RKO (cell line): ENCODE measurements at regions not wholly inside any gene's neighbourhood (a gene's known extent, or its start where the extent isn't known, plus 50 kb on each side); places are given as distances from the start of the nearest gene placed in this dataset.
"Not testable (repeated sequence)": the region's sequence is repeated elsewhere in the genome, so short reads cannot be mapped to it uniquely, and the experiment has no call there.

ENCODE experiments used
- DNase-seq: peaks from one replicate; pipeline ENCODE4 v3.0.0-alpha.2; 2016; ENCODE audit warnings: low spot score

DNA sequence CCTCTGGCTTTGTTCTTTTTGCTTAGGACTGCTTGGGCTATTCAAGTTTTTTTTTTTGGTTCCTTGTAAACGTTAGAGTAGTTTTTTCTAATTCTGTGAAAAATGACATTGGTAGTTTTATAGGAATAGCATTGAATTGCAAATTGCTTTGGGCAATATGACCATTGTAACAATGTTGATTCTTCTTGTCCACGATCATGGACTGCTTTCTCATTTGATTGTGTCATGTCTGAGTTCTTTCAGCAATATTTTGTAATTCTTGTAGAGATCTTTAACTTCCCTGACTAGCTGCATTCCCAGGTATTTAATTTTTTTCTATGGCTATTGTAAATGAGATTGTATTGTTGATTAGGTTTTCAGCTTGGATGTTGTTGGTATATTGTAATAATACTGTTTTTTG, 286.2 kb upstream of the C1QTNF3 start:
- DNase-seq, result not testable (repeated sequence)

GRCh38 chr5:34329611-34330108, 286.6 kb upstream of the C1QTNF3 start:
- not testable (repeated sequence) for DNase-seq

- DNase-seq, result not testable (repeated sequence)
Measured at GRCh38 chr5:34331928-34332454, 289.0 kb upstream of the C1QTNF3 start.

DNA sequence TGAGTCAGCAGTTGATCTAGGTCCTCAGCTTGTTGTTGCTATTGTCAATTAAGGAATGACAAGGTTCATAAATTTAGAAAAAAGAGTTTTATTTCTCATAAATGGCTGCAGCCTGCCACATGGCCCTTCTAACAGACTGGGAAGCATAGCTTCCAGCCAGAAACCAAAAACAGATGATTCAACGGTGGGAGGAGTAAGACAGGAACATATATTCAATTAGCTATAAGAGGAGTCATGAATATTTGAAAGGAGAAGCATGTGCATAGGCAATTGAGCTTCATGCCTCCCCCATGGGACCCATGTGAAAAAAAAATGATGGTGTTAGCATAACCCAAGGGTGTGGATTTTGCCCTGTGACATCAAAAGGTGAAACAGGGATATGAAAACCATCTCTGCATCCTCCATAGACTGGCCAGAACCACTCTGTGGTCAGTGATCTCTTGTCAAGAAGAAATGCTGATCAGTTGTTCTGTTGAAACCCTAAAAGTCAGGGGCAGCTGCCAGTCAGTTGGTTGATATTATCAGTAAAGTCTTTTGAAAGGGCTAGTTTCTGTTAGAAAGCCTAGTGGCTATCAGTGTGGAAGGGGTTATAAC, 296.5 kb upstream of the C1QTNF3 start:
- not testable (repeated sequence) for DNase-seq

- not testable (repeated sequence) for DNase-seq
Measured at GRCh38 chr5:34354440-34354839, 301.7 kb upstream of the RAI14 start.

DNA sequence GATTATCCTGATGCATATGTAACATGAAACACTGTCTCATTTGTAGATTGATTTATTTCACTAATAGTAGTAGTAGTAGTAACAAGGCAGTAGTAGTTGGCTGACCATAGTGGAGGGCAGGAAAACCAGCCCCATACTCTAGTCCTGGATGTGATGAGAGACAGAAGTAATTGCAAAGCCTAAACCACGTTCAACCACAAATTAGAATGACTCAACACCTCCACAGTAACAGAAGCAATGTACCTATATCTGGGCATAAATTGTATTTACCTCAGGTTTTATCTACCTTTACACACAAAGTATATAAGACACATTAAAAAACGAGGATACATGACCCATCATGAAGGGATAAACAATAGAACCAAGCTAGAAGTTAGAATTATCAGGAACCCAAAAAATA, 284.7 kb upstream of the RAI14 start:
- not testable (repeated sequence) for DNase-seq

- not testable (repeated sequence) for DNase-seq
Measured at GRCh38 chr5:34371817-34372216, 284.3 kb upstream of the RAI14 start.

GRCh38 chr5:34372739-34373138, 283.4 kb upstream of the RAI14 start:
- DNase-seq, result not testable (repeated sequence)

- not testable (repeated sequence) for DNase-seq
Measured at GRCh38 chr5:34377651-34378050, 278.5 kb upstream of the RAI14 start.

- not testable (repeated sequence) for DNase-seq
Measured at GRCh38 chr5:34378498-34378897, 277.6 kb upstream of the RAI14 start.

DNA sequence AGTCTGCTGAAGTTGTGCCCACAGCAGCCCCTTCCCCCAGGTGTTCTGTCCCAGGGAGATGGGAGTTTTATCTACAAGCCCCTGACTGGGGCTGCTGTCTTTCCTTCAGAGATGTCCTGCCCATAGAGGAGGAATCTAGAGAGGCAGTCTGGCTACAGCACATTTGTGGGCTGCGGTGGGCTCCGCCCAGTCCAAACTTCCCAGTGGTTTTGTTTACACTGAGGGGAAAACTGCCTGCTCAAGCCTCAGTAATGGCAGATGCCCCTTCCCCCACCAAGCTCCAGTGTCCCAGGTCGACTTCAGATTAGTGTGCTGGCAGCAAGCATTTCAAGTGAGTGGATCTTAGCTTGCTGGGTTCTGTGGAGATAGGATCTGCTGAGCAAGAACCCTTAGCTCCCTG, 267.4 kb upstream of the RAI14 start:
- not testable (repeated sequence) for DNase-seq

DNA sequence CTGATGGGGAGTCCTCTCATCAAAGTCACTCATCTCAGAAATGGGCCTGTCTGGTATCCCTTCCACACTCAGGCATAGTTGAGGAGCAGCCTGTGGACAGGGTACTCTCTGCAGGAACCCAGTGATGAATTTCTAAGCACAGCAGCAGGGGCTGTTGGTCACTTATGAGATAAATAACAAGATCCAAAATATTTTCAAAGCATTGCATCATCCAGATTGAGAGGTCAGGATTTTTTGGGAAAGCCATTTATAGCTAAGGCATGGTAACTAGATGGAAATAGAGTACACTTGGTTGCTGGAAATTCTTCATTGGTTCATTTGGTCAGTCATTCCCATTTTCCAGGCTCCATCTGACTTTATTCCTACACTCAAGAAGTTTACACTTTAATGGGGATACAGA, 246.8 kb upstream of the RAI14 start:
- DNase-seq, result no peak

GRCh38 chr5:34410411-34411139, 245.6 kb upstream of the RAI14 start:
- DNase-seq, result no peak

DNA sequence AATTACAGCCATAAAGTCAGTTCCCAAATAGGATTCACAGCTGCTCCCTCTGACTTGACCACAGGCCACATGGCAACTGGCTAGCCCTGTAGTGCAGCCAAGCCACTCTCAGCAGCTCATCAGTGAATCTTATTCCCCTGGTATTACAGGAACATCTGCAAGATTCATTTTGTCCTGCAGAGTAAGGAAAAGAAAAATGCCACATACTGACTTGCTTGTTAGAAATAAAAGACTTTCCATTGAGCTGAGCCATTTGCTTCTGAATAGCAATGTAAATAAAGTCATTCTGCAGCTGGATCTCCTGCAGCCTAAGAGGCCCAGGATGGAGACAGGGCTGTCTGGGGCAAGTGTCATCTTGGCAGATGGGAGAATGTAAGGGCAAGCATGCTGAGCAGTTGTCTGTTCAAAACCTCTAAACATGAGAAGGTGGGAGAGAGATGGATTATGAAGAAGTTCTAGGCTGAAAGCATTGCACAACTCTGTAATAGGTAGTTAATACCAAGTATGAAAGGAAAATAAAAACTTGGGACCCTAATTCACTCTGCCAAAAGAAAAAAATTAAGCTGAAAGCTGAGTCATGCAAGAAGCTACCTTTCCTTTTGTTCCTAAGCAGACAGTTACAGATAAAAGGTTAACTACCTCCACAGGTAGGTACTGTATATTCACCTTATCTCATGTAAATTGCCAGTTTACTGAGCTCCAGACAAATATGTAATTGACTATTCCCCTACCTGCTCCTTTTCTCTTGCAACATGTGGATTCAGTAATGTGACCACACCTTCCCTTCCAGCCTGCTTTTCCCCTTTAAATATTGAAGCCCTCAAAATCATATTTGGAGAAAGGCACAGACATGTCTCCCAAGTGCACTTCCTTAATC, 244.4 kb upstream of the RAI14 start:
- DNase-seq, result no peak

GRCh38 chr5:34412736-34413135, 243.4 kb upstream of the RAI14 start:
- no peak for DNase-seq

DNA sequence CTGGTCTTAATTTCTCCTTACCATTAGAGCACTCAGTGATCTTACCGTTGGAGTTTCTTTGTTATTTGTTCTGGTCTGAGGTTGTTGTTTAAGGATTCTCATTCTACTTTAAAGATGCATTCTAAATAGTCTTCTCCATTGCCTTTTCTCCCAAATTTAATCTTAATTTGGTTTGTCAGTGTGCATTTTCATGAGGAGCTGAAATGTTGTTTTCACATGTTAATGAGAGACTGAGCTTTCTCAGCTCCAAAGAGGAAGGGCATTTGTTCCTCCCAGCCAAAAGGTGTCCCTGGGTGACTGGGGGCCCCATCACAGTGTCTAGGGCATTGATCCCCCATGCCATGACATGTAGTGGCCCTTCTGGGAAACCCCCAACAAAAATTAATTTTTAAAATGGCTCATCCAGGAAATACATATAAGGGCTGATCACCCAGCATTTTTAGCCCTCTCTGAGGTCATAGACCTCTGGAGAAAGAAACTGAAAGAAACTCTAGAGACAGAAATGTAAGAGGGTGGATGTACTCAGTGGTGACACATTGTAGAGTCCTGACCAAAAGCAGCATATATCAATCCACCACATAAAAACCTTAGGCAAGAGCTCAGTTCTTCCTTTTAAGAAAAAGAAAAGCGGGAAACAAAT, 240.4 kb upstream of the RAI14 start:
- DNase-seq, result no peak

DNA sequence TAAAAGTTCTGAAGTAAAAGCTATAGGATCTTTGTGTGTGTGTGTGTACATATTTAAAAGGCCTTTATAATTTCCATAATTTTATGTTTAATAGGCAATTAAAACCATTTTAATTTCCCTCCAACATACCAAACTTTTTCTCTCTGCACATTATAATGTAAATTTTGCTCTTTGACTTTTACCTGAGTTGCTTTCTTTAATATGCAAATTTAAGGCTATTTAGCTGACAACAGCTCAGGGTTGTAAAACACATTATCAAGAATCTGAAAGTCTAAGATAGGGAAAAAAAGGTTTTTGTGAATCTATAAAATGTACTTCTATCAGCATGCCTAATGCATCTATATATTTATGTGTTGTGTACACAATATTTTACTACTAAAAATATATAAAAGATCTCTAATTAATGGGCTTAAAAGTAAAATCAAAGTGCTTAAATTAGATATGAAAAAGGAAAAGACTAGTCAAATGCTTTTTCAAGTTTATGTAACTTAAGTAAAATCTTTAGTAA, 239.6 kb upstream of the RAI14 start:
- DNase-seq, result no peak

DNA sequence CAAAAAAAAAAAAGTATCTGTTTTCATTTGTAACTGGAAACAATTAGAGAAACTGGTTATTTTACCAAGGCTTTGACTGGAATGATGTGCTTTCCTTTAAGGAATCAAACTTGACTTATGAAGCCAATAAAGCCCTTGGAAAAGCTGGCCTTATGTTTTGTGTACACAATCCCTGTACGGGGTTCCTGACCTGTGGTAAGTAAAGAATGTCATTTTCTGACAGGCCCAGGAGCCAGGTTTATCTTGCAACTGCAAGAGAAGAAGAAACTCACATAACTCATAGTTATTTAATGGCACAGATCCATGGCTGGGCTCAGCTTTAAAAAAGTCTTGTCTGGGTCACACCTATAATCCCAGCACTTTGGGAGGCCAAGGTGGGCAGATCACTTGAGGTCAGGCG, 235.9 kb upstream of the RAI14 start:
- DNase-seq, result not testable (repeated sequence)

GRCh38 chr5:34436761-34437501, 219.2 kb upstream of the RAI14 start:
- DNase-seq, result no peak

- no peak for DNase-seq
Measured at GRCh38 chr5:34439601-34440000, 216.5 kb upstream of the RAI14 start.

DNA sequence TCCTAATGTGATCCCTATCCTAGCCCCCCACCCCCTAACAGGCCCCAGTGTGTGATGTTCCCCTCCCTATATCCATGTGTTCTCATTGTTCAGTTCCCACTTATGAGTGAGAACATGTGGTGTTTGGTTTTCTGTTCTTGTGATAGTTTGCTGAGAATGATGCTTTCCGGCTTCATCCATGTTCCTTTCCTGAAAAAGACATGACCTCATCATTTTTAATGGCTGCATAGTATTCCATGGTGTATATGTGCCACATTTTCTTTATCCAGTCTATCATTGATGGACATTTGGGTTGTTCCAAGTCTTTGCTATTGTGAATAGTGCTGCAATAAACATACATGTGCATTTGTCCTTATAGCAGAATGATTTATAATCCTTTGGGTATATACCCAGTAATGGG, 214.4 kb upstream of the RAI14 start:
- not testable (repeated sequence) for DNase-seq
